ENCODE measurements at regions not wholly inside any gene's neighbourhood (a gene's known extent, or its start where the extent isn't known, plus 50 kb on each side); places are given as distances from the start of the nearest gene placed in this dataset.
"Not testable (repeated sequence)": the region's sequence is repeated elsewhere in the genome, so short reads cannot be mapped to it uniquely, and the experiment has no call there.

DNA sequence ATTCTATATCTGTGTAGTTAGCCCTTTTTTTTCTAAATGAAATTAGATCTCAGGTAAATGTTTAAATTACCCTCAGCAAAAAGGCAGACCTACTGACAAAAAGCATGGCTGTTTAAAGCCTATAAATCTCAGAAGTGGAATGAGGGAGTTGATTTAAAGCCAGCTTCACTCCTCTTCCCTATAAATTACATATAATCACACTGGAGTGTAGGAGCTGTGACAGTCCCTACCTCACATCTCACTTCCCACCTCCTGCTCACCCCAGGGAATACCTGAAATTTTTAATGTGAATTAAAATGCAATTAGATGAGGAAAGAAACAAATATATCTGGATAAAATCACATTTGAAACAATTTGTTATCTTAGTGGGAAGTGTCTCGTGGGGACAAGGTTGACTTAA lies 184.6 kb downstream of the SPATA31A7 start:
- TF ChIP-seq, protein P1, sequence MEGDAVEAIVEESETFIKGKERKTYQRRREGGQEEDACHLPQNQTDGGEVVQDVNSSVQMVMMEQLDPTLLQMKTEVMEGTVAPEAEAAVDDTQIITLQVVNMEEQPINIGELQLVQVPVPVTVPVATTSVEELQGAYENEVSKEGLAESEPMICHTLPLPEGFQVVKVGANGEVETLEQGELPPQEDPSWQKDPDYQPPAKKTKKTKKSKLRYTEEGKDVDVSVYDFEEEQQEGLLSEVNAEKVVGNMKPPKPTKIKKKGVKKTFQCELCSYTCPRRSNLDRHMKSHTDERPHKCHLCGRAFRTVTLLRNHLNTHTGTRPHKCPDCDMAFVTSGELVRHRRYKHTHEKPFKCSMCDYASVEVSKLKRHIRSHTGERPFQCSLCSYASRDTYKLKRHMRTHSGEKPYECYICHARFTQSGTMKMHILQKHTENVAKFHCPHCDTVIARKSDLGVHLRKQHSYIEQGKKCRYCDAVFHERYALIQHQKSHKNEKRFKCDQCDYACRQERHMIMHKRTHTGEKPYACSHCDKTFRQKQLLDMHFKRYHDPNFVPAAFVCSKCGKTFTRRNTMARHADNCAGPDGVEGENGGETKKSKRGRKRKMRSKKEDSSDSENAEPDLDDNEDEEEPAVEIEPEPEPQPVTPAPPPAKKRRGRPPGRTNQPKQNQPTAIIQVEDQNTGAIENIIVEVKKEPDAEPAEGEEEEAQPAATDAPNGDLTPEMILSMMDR (IDR thresholded peaks at IDR 0.05): not testable (repeated sequence)
- not testable (repeated sequence) for TF ChIP-seq EZH2 (IDR thresholded peaks at IDR 0.05; ENCODE audit: borderline replicate concordance, insufficient read depth, low read depth, low read length, poor library complexity, severe bottlenecking)
